RWPE1 (cell line): ENCODE measurements at regions not wholly inside any gene's neighbourhood (a gene's known extent, or its start where the extent isn't known, plus 50 kb on each side); places are given as distances from the start of the nearest gene placed in this dataset.

Experiments used
- CTCF ChIA-PET: fragments of 350-600 bp; sonication (Branson Sonifier 250); formaldehyde crosslinking; extraction: SDS; loops from one replicate; lab custom pipeline; 2021; lab: Yijun Ruan, JAX
- POLR2A ChIA-PET: fragments of 400-600 bp; formaldehyde crosslinking; extraction: SDS; loops from one replicate; lab custom pipeline; 2020; ENCODE audit warnings: antibody characterized with exemption; ENCODE audit not compliant: low non-redundant PET; lab: Yijun Ruan, JAX
- DNase-seq: peaks from one replicate; pipeline ENCODE4 v3.0.0; 2012; ENCODE audit warnings: low spot score
- H3K27ac ChIP-seq: fragments of 450-650 bp; 2 replicates; pipeline ENCODE4 v1.5.1; 2017
- TF ChIP-seq, protein P1 (sequence below): fragments of 450-650 bp; conservative IDR thresholded peaks from 2 replicates; pipeline ENCODE4 v1.5.1; 2017; ENCODE audit warnings: low read depth, mild to moderate bottlenecking

DNA sequence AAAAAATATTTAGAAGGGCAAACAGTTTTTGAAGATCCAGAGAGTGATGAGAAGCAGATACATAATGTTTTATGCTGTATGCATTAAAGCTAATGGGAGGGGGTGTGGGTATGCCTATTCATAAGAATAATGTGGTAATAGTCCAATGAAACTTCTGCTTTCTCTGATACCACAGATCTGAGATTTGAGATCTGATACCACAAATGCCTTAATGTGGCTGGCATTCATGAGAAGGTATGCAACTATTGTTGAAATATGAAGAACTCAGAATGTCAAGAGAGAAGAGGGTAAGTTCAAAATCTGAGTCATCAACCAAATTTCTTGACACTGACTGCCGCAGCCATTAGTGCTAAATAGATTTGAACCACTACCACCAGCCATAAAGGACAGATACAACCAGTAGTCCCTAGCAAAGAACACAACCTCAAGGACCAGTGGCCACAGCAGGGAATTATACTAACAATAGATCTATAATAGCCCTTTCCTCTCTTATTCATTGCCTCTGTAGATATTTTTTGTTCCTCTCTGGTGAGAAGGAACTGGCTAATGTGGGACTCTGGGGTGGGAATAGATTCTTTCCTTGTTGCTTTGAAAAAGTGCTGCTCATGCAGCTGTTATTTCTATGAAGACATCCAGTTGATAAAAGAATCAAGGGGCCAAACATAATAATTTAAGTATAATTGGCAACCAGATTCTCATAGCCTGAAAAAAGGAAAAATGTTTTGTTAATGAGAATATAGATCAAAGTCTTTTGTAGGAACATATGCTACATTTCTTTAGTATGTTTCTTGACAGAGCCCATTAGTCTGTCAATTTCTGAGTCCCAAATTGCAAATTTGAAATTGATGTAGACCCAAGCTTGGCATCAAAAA, 256.5 kb upstream of the ZNF608 start:
- ChIA-PET POLR2A (no interaction called here), CTCF (interaction anchor here (1.0 kb wide), 1 partner anchor 9 kb away, joined by 4 read pairs; no protein-coding TSS in a partner anchor)
- TF ChIP-seq, protein P1, sequence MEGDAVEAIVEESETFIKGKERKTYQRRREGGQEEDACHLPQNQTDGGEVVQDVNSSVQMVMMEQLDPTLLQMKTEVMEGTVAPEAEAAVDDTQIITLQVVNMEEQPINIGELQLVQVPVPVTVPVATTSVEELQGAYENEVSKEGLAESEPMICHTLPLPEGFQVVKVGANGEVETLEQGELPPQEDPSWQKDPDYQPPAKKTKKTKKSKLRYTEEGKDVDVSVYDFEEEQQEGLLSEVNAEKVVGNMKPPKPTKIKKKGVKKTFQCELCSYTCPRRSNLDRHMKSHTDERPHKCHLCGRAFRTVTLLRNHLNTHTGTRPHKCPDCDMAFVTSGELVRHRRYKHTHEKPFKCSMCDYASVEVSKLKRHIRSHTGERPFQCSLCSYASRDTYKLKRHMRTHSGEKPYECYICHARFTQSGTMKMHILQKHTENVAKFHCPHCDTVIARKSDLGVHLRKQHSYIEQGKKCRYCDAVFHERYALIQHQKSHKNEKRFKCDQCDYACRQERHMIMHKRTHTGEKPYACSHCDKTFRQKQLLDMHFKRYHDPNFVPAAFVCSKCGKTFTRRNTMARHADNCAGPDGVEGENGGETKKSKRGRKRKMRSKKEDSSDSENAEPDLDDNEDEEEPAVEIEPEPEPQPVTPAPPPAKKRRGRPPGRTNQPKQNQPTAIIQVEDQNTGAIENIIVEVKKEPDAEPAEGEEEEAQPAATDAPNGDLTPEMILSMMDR, result no peak
- no peak for DNase-seq
- no peak overlapping the region for H3K27ac ChIP-seq

DNA sequence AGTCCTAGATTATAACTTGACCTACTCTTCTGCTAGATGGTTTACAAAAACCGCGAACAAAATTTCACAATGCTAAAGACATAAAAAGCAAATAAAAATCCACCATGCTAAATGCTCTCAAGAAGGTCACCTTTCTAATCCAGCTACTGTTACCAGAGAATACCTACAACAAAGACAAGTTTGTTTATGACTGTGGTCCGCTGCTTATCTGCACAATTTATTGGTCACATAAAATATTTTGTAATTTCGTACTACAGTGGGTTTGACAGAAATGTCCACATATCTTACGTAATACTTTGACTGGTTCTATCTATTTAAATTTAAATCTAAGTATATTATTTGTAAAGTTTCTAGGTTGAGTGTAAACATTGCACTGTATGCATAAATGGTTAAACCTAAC, 257.6 kb upstream of the ZNF608 start:
- ChIA-PET CTCF (interaction anchor here (0.5 kb wide), 1 partner anchor 9 kb away, joined by 3 read pairs; no protein-coding TSS in a partner anchor), POLR2A (no interaction called here)
- no peak for DNase-seq
- TF ChIP-seq, protein P1, result no peak
- H3K27ac ChIP-seq, result no peak overlapping the region

DNA sequence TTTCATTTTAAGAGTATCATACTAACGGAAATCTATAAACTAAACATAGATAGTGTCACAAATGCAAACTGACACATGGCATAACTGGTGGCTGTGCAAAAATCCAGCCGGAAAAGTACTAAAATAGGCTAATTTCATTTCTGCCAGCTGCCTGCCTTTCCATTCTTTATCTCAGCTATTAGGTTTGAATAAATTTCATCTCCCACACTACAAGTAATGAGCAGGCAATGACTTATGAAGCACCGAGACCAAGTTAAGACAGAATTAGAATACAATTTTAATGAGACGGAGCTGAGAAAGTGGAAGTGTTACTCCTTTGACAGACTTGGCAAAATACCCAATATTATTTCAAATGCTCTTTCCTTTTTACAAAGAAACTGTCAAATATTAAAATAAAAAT, 258.8 kb upstream of the ZNF608 start:
- TF ChIP-seq, protein P1, result no peak
- ChIA-PET POLR2A (no interaction called here), CTCF (interaction anchor here (0.7 kb wide), 1 partner anchor 181 kb away, joined by 3 read pairs; no protein-coding TSS in a partner anchor)
- no peak for DNase-seq
- no peak overlapping the region for H3K27ac ChIP-seq

DNA sequence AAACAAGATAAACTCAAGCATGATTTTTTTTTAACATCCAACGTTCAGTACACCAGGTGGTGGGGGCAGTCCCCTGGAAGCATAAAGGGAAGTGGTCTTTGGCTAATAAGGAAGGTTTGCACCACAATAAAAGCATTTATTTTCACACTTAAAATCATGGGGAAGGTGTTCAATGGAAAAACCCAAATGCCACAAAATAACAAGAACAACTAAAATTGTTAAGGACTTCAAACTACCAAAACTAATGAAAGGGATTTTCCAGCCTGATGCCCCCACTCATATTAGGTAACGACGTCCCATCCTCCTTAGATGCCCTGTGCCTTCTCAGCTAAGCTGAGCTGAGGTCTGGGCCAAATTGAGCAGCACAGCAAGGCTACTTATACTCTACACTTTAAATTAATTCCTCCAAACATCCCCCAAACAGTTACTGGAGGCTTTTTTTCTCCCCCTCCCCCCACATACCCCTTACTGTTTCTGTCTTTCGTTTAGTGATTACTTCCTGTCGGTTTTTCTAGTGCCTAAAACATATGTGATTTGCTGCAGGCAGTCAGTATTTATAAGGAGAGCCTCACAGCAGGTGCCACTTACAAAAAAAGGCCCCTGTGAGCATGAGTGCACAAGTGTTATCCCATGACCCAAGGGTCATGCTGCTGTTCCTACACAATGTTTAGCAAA, 259.7 kb upstream of the ZNF608 start:
- no peak for DNase-seq
- H3K27ac ChIP-seq, result no peak overlapping the region
- TF ChIP-seq, protein P1, result no peak
- ChIA-PET POLR2A (no interaction called here), CTCF (interaction anchor here (0.7 to 0.8 kb wide), 4 partner anchors 12 to 1104 kb away, joined by 3 to 5 read pairs (median 4); no protein-coding TSS in a partner anchor)

DNA sequence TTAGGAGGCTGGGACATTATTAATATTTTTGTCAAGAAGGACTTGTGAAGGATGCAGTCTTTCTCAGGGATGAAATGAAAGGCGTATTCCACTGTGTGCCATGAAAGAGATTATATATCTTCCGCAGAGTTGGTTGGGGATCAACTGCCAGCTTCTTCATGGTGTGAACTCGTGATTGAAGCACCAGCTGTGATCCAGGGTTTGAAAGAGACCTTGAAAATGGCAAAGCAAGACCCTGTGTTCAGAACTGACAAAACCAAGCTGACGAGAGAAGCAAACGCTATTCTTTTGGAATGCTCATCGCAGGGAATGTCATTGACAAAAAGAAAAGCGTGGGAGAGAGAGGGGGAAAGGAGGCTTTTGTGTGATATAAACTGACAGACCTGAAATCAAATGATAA, 263.9 kb upstream of the ZNF608 start:
- H3K27ac ChIP-seq, result no peak overlapping the region
- CTCF ChIA-PET, result no interaction called here
- POLR2A ChIA-PET, result no interaction called here
- no peak for DNase-seq
- TF ChIP-seq, protein P1, result no peak

- CTCF ChIA-PET, result no interaction called here
- TF ChIP-seq, protein P1, result no peak
- POLR2A ChIA-PET, result no interaction called here
- DNase-seq, result no peak
- H3K27ac ChIP-seq, result no peak overlapping the region
Measured at GRCh38 chr5:125011014-125011413, 264.6 kb upstream of the ZNF608 start.
